ENCODE measurements at regions not wholly inside any gene's neighbourhood (a gene's known extent, or its start where the extent isn't known, plus 50 kb on each side); places are given as distances from the start of the nearest gene placed in this dataset.

DNA sequence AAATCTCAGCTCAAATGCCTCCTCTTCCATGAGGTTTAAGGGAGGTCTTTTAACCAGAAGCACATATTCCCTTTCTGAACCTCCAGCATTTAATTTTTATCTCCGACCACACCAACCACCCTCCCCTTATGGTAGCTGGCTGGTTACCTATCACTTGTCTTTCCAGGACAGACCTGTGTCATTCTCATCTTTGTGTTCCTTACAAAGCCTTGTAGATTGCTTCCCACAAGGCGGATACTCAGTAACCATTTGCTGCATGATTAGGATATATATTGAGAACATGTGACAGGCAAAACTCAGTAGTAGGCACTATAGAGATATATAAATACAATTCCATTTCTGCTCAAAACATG, 119.5 kb downstream of the RPL22L1 start (continued):
- TF ChIP-seq, protein P1, sequence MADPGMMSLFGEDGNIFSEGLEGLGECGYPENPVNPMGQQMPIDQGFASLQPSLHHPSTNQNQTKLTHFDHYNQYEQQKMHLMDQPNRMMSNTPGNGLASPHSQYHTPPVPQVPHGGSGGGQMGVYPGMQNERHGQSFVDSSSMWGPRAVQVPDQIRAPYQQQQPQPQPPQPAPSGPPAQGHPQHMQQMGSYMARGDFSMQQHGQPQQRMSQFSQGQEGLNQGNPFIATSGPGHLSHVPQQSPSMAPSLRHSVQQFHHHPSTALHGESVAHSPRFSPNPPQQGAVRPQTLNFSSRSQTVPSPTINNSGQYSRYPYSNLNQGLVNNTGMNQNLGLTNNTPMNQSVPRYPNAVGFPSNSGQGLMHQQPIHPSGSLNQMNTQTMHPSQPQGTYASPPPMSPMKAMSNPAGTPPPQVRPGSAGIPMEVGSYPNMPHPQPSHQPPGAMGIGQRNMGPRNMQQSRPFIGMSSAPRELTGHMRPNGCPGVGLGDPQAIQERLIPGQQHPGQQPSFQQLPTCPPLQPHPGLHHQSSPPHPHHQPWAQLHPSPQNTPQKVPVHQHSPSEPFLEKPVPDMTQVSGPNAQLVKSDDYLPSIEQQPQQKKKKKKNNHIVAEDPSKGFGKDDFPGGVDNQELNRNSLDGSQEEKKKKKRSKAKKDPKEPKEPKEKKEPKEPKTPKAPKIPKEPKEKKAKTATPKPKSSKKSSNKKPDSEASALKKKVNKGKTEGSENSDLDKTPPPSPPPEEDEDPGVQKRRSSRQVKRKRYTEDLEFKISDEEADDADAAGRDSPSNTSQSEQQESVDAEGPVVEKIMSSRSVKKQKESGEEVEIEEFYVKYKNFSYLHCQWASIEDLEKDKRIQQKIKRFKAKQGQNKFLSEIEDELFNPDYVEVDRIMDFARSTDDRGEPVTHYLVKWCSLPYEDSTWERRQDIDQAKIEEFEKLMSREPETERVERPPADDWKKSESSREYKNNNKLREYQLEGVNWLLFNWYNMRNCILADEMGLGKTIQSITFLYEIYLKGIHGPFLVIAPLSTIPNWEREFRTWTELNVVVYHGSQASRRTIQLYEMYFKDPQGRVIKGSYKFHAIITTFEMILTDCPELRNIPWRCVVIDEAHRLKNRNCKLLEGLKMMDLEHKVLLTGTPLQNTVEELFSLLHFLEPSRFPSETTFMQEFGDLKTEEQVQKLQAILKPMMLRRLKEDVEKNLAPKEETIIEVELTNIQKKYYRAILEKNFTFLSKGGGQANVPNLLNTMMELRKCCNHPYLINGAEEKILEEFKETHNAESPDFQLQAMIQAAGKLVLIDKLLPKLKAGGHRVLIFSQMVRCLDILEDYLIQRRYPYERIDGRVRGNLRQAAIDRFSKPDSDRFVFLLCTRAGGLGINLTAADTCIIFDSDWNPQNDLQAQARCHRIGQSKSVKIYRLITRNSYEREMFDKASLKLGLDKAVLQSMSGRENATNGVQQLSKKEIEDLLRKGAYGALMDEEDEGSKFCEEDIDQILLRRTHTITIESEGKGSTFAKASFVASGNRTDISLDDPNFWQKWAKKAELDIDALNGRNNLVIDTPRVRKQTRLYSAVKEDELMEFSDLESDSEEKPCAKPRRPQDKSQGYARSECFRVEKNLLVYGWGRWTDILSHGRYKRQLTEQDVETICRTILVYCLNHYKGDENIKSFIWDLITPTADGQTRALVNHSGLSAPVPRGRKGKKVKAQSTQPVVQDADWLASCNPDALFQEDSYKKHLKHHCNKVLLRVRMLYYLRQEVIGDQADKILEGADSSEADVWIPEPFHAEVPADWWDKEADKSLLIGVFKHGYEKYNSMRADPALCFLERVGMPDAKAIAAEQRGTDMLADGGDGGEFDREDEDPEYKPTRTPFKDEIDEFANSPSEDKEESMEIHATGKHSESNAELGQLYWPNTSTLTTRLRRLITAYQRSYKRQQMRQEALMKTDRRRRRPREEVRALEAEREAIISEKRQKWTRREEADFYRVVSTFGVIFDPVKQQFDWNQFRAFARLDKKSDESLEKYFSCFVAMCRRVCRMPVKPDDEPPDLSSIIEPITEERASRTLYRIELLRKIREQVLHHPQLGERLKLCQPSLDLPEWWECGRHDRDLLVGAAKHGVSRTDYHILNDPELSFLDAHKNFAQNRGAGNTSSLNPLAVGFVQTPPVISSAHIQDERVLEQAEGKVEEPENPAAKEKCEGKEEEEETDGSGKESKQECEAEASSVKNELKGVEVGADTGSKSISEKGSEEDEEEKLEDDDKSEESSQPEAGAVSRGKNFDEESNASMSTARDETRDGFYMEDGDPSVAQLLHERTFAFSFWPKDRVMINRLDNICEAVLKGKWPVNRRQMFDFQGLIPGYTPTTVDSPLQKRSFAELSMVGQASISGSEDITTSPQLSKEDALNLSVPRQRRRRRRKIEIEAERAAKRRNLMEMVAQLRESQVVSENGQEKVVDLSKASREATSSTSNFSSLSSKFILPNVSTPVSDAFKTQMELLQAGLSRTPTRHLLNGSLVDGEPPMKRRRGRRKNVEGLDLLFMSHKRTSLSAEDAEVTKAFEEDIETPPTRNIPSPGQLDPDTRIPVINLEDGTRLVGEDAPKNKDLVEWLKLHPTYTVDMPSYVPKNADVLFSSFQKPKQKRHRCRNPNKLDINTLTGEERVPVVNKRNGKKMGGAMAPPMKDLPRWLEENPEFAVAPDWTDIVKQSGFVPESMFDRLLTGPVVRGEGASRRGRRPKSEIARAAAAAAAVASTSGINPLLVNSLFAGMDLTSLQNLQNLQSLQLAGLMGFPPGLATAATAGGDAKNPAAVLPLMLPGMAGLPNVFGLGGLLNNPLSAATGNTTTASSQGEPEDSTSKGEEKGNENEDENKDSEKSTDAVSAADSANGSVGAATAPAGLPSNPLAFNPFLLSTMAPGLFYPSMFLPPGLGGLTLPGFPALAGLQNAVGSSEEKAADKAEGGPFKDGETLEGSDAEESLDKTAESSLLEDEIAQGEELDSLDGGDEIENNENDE (IDR thresholded peaks at IDR 0.05; ENCODE audit: insufficient replicate concordance, low read length) = no peak
- no peak for TF ChIP-seq TEAD4 (IDR thresholded peaks at IDR 0.05; ENCODE audit: low read depth, low read length)
